ENCODE measurements at regions not wholly inside any gene's neighbourhood (a gene's known extent, or its start where the extent isn't known, plus 50 kb on each side); places are given as distances from the start of the nearest gene placed in this dataset.
A peak's percentile ranks its signal among the peaks of the same experiment; 100 is the strongest.
"Not testable (repeated sequence)": the region's sequence is repeated elsewhere in the genome, so short reads cannot be mapped to it uniquely, and the experiment has no call there.

- DNase-seq, result no peak
Measured at GRCh38 chr3:31294430-31295149, 238.1 kb upstream of the STT3B start.

- DNase-seq, result no peak
Measured at GRCh38 chr3:31295150-31295765, 237.5 kb upstream of the STT3B start.

DNA sequence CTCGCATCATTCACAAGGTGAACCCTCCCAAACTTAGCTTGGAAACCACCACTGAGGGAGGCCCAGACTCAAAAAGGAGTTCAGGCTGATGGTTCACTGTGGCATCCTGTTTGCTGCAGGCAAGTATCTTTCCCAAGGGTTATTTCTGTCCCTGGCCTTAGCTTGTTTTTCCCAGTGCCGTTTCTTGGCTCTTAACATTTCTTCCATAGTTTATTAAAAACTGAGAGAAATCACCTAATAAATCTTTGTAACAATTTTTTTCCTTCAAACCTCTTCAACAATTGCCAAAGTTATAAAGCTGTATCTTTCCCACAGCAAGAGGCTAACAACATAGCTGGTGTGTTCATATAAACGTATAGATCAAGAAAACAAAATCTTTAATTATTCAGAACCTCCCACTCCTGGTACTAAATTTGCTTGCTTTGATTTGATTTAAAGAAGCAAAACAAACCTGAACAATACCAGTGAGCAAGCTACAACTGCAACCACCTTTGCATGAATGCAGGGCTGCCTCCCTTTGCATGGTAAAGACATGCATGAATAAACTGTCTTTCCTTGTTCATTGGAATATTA lies 234.9 kb upstream of the STT3B start:
- DNase-seq, result no peak

DNA sequence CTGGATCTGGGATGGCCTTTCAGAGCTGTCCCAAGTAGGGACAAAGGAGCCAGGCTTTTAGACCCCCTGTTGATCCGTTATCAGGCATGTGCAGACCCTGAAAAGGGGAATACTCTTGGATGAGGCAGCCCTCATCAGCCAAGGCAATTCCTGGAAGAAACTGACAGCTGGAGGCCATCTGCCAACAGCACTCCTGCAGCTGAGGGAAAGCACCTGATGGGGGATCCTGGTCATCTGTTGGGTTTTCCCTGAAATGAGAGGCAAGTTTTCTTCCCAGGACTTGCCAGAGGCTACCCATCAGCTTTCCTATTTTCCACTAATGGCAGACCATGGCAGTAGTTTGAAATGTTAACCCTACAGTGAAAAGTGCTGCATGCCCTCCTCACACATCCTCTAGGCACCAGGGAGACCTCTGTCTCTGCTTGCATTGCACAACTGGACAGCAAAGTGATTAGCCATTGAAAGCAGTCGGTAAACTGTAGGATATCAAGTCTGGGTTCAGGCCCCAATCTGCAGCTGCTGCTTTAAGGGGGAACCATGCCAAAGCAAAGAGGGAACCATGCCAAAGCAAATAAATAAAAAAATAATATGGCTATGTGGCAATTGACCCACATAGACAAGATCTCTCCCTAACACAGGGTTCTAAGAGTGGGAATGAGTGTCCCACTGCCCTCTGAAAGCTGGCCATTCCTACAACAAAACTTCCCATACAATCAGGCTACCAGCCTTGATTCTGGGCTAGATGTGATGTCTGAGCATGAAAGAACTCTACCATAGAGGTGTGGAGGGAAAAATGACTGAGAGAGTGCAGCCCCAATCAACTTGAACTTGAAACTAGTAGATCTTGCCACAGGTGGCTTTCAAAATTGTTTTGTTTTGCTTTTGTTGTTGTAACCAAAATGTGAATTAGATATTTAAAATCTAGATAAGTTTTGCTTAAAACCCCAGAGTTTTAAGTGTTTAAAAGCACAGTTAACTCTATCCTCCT lies 232.0 kb upstream of the STT3B start:
- no peak for DNase-seq

GRCh38 chr3:31302343-31302742 lies 230.4 kb upstream of the STT3B start:
- no peak for DNase-seq

GRCh38 chr3:31305340-31305739 lies 227.4 kb upstream of the STT3B start:
- no peak for DNase-seq

GRCh38 chr3:31307131-31307785 lies 225.5 kb upstream of the STT3B start:
- DNase-seq, result no peak

DNA sequence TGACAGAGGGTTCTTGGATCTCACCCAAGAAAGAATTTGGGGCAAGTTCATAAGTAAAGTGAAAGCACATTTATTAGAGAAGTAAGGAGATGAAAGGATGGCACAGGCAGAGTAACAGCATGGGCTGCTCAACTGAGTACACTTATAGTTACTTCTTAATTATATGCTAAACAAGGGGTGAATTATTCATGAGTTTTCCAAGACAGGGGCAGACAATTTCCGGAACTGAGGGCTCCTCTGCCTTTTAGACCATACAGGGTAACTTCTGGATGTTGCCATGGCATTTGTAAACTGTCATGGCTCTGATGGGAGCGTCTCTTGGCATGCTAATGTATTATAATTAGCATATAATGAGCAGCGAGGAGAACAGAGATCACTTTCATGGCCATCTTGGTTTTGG lies 221.2 kb upstream of the STT3B start:
- no peak for DNase-seq

DNA sequence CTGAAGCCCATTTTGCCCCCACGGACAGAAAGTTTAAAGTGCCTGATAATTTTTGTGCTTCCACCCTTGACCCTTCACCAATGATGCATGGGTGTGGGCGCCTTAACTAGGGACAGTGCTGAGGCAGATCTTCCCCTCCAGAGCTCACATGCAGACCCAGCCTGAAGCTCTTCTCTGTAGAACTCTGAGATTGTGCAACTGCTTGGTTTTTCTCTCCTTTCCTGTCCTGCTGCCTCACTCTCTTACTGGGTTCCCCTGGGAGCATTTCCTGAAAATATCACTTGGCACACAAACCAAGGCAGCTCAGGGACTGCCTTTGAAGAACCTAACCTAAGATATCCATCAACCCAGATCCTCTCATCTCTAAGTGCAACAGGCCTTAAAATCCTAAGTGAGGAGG lies 220.3 kb upstream of the STT3B start:
- DNase-seq, result peak; percentile 11

GRCh38 chr3:31314258-31314657 lies 218.5 kb upstream of the STT3B start:
- no peak for DNase-seq

GRCh38 chr3:31319332-31319731 lies 213.4 kb upstream of the STT3B start:
- DNase-seq, result no peak

DNA sequence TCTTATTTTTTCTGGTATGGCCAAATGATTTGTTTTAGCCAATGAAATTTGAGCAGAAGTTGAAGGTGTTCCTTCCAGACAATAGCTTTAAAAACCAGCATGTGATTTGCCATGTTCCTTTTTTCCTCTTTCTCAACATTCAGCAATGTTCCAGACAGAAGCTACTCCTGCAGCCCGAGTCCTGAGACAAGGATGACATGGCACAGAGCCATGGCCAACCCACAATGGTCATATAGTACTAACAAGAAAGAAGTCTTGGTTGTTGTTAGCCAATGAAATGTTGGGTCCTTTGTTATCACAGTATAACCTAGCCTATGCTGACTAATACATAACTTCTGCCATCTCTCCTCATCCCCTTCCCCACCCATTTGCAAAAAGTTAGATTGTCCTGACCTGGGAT lies 211.1 kb upstream of the STT3B start:
- DNase-seq, result no peak

- no peak for DNase-seq
Measured at GRCh38 chr3:31322460-31322859, 210.3 kb upstream of the STT3B start.

DNA sequence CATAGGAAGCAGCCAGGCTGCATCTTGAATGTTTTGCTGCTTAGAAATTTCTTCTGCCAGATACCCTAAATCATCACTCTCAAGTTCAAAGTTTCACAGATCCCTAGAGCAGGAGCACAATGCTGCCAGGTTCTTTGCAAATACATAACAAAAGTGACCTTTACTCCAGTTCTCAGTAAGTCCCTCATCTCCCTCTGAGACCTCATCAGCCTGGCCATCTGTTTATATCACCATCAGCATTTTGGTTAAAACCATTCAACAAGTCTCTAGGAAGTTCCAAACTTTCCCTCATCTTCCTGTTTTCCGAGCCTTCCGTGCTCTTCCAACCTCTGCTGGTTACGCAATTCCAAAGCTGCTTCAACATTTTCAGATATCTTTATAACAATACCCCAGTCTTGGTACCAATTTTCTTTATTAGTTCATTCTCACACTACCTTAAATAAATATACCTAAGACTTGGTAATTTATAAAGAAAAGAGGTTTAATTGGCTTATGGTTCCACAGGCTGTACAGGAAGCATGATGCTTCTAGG lies 204.8 kb upstream of the STT3B start:
- not testable (repeated sequence) for DNase-seq

GRCh38 chr3:31331278-31331677 lies 201.4 kb upstream of the STT3B start:
- no peak for DNase-seq

GRCh38 chr3:31341130-31341529 lies 191.6 kb upstream of the STT3B start:
- no peak for DNase-seq

GRCh38 chr3:31343075-31343474 lies 189.7 kb upstream of the STT3B start:
- DNase-seq, result peak; percentile 22

DNA sequence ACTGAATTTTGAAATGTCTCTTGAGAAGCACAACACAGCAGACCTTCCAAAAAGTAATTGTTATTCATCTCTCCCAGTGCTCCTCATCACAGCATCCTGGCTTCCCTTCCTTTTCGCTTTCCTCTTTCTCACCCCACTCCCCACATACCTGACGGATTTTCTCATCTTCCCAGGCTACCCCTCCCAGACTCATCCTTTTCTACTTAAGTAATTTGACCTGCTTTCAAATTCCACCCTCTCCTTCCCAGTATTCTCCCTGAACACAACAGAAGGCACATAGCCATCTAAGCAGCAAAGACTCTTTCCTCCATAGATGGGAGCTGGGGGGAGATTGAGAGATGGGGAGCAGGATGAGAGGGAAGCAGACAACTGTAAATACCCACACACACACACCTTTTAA lies 187.1 kb upstream of the STT3B start:
- DNase-seq, result no peak

GRCh38 chr3:31346542-31346979 lies 186.2 kb upstream of the STT3B start:
- DNase-seq, result no peak

- no peak for DNase-seq
Measured at GRCh38 chr3:31349001-31349748, 183.6 kb upstream of the STT3B start.

- no peak for DNase-seq
Measured at GRCh38 chr3:31350307-31350706, 182.4 kb upstream of the STT3B start.

All from fibroblast of skin of abdomen (primary cell).